CD8-positive, alpha-beta memory T cell (primary cell): ENCODE measurements at regions not wholly inside any gene's neighbourhood (a gene's known extent, or its start where the extent isn't known, plus 50 kb on each side); places are given as distances from the start of the nearest gene placed in this dataset.

Source experiments
- CTCF ChIA-PET: fragments of 350-600 bp; sonication (Branson Sonifier 250); formaldehyde crosslinking; loops from one replicate; lab custom pipeline; 2021; ENCODE audit warnings: antibody characterized with exemption; lab: Charles Lee
- POLR2A ChIA-PET: fragments of 350-600 bp; sonication (Branson Sonifier 250); formaldehyde crosslinking; loops from one replicate; lab custom pipeline; 2021; ENCODE audit warnings: antibody characterized with exemption; lab: Charles Lee
- DNase-seq, 5 donors: peaks; one replicate each; pipeline versions ENCODE4 v3.0.0 to v3.0.0-alpha.2; 2020 to 2022; ENCODE audit warnings: mixed read lengths in 1 of 5
- H3K27ac ChIP-seq: one replicate; pipeline ENCODE4 v1.7.0; 2013; ENCODE audit warnings: low read depth, mild to moderate bottlenecking, low read length, moderate library complexity
- H3K27me3 ChIP-seq: 2 replicates; pipeline ENCODE4 v1.7.0; 2013; ENCODE audit warnings: low read length, mild to moderate bottlenecking; ENCODE audit not compliant: insufficient read depth, poor library complexity, severe bottlenecking
- H3K36me3 ChIP-seq: 2 replicates; pipeline ENCODE4 v1.7.0; 2013; ENCODE audit warnings: mild to moderate bottlenecking, low read length, moderate library complexity; ENCODE audit not compliant: insufficient read depth
- H3K4me1 ChIP-seq: 2 replicates; pipeline ENCODE4 v1.7.0; 2013; ENCODE audit warnings: mild to moderate bottlenecking, low read length, moderate library complexity; ENCODE audit not compliant: insufficient read depth
- H3K4me3 ChIP-seq: 2 replicates; pipeline ENCODE4 v1.7.0; 2013; ENCODE audit warnings: mild to moderate bottlenecking, low read length
- H3K9me3 ChIP-seq: 2 replicates; pipeline ENCODE4 v1.7.0; 2013; ENCODE audit warnings: mild to moderate bottlenecking, low read length
- H3K27ac Mint-ChIP-seq, 8 donors: one replicate each; pipeline ENCODE4 v1.8.0; 2020 to 2021; ENCODE audit warnings: mixed read lengths in 8 of 8, mild to moderate bottlenecking in 6 of 8, inconsistent platforms in 3 of 8, moderate library complexity in 3 of 8
- H3K27me3 Mint-ChIP-seq, 2 donors: one replicate each; pipeline ENCODE4 v1.8.0; 2020 to 2021; ENCODE audit warnings: mixed read lengths in 2 of 2, mild to moderate bottlenecking in 1 of 2, moderate library complexity in 1 of 2
- H3K36me3 Mint-ChIP-seq, 3 donors: one replicate each; pipeline ENCODE4 v1.8.0; 2020 to 2021; ENCODE audit warnings: mixed read lengths in 3 of 3, inconsistent platforms in 1 of 3, mild to moderate bottlenecking in 1 of 3
- H3K4me1 Mint-ChIP-seq, 3 donors: one replicate each; pipeline ENCODE4 v1.8.0; 2020 to 2021; ENCODE audit warnings: mixed read lengths in 3 of 3, inconsistent platforms in 1 of 3, mild to moderate bottlenecking in 1 of 3
- H3K4me3 Mint-ChIP-seq, 7 donors: one replicate each; pipeline ENCODE4 v1.8.0; 2020 to 2021; ENCODE audit warnings: mixed read lengths in 7 of 7, mild to moderate bottlenecking in 6 of 7, moderate library complexity in 4 of 7, inconsistent platforms in 2 of 7
- H3K9me3 Mint-ChIP-seq, 5 donors: one replicate each; pipeline ENCODE4 v1.8.0; 2020 to 2022; ENCODE audit warnings: mixed read lengths in 5 of 5, mild to moderate bottlenecking in 3 of 5, moderate library complexity in 2 of 5, inconsistent platforms in 1 of 5

GRCh38 chr5:159759791-159760290 is 156.4 kb upstream of the ADRA1B start:
- no peak overlapping the region for H3K4me3 Mint-ChIP-seq
- no peaks in the 10 kb centered on the region for H3K4me1 ChIP-seq
- no peak overlapping the region for H3K27ac Mint-ChIP-seq
- H3K9me3 Mint-ChIP-seq: no peaks in the 10 kb centered on the region
- no peaks in the 10 kb centered on the region for H3K27me3 ChIP-seq
- peaks cover 0 to 4% (median 0%) of the 10 kb centered on the region in 3 donors for H3K4me1 Mint-ChIP-seq
- H3K36me3 ChIP-seq: no peaks in the 10 kb centered on the region
- peaks cover 0 to 3% (median 0%) of the 10 kb centered on the region in 3 donors for H3K36me3 Mint-ChIP-seq
- ChIA-PET POLR2A (no interaction called here), CTCF (no interaction called here)
- no peak overlapping the region for H3K27ac ChIP-seq
- H3K27me3 Mint-ChIP-seq: no peaks in the 10 kb centered on the region
- no peaks in the 10 kb centered on the region for H3K9me3 ChIP-seq
- H3K4me3 ChIP-seq: no peak overlapping the region
- no peak for DNase-seq

- Mint-ChIP-seq H3K27me3 (peaks cover 4 to 9% of the 10 kb centered on the region in 2 donors), H3K36me3 (peaks cover 0 to 3% (median 0%) of the 10 kb centered on the region in 3 donors), H3K4me1 (peaks cover 0 to 4% (median 0%) of the 10 kb centered on the region in 3 donors), H3K27ac (no peak overlapping the region), H3K4me3 (no peak overlapping the region), H3K9me3 (no peaks in the 10 kb centered on the region)
- POLR2A ChIA-PET: no interaction called here
- Histone ChIP-seq H3K27ac (no peak overlapping the region), H3K27me3 (no peaks in the 10 kb centered on the region), H3K4me3 (no peak overlapping the region), H3K9me3 (no peaks in the 10 kb centered on the region), H3K36me3 (no peaks in the 10 kb centered on the region), H3K4me1 (no peaks in the 10 kb centered on the region)
- no peak for DNase-seq
- CTCF ChIA-PET: no interaction called here
Measured at GRCh38 chr5:159762921-159763320, 153.4 kb upstream of the ADRA1B start.

GRCh38 chr5:159763562-159763961 is 152.7 kb upstream of the ADRA1B start:
- Mint-ChIP-seq H3K36me3 (peaks cover 0 to 3% (median 0%) of the 10 kb centered on the region in 3 donors), H3K9me3 (no peaks in the 10 kb centered on the region), H3K27ac (no peak overlapping the region), H3K27me3 (peaks cover 5 to 13% of the 10 kb centered on the region in 2 donors), H3K4me3 (no peak overlapping the region), H3K4me1 (peaks cover 0 to 4% (median 0%) of the 10 kb centered on the region in 3 donors)
- Histone ChIP-seq H3K27me3 (no peaks in the 10 kb centered on the region), H3K36me3 (no peaks in the 10 kb centered on the region), H3K4me1 (no peaks in the 10 kb centered on the region), H3K4me3 (no peak overlapping the region), H3K9me3 (no peaks in the 10 kb centered on the region), H3K27ac (no peak overlapping the region)
- ChIA-PET CTCF (no interaction called here), POLR2A (no interaction called here)
- DNase-seq: no peak

- no peaks in the 10 kb centered on the region for H3K4me1 ChIP-seq
- H3K4me3 ChIP-seq: no peak overlapping the region
- ChIA-PET CTCF (no interaction called here), POLR2A (no interaction called here)
- no peak overlapping the region for H3K27ac ChIP-seq
- peaks cover 0 to 4% (median 0%) of the 10 kb centered on the region in 3 donors for H3K4me1 Mint-ChIP-seq
- DNase-seq: no peak
- H3K27ac Mint-ChIP-seq: no peak overlapping the region
- peaks cover 8 to 21% of the 10 kb centered on the region in 2 donors for H3K27me3 Mint-ChIP-seq
- no peaks in the 10 kb centered on the region for H3K36me3 ChIP-seq
- H3K36me3 Mint-ChIP-seq: peaks cover 0 to 3% (median 0%) of the 10 kb centered on the region in 3 donors
- H3K9me3 Mint-ChIP-seq: no peaks in the 10 kb centered on the region
- H3K9me3 ChIP-seq: no peaks in the 10 kb centered on the region
- no peak overlapping the region for H3K4me3 Mint-ChIP-seq
- H3K27me3 ChIP-seq: no peaks in the 10 kb centered on the region
Measured at GRCh38 chr5:159764283-159765134, 151.8 kb upstream of the ADRA1B start.

- Histone ChIP-seq H3K27me3 (no peaks in the 10 kb centered on the region), H3K4me3 (no peak overlapping the region), H3K9me3 (no peaks in the 10 kb centered on the region), H3K27ac (no peak overlapping the region), H3K4me1 (no peaks in the 10 kb centered on the region), H3K36me3 (no peaks in the 10 kb centered on the region)
- peaks cover 0 to 4% (median 0%) of the 10 kb centered on the region in 3 donors for H3K4me1 Mint-ChIP-seq
- POLR2A ChIA-PET: no interaction called here
- H3K36me3 Mint-ChIP-seq: peaks cover 0 to 3% (median 0%) of the 10 kb centered on the region in 3 donors
- H3K9me3 Mint-ChIP-seq: no peaks in the 10 kb centered on the region
- peaks cover 8 to 21% of the 10 kb centered on the region in 2 donors for H3K27me3 Mint-ChIP-seq
- no peak overlapping the region for H3K4me3 Mint-ChIP-seq
- CTCF ChIA-PET: no interaction called here
- no peak for DNase-seq
- no peak overlapping the region for H3K27ac Mint-ChIP-seq
Measured at GRCh38 chr5:159765135-159765433, 151.2 kb upstream of the ADRA1B start.

- H3K4me3 Mint-ChIP-seq: no peak overlapping the region
- H3K27ac ChIP-seq: no peak overlapping the region
- H3K27ac Mint-ChIP-seq: no peak overlapping the region
- no peaks in the 10 kb centered on the region for H3K27me3 ChIP-seq
- POLR2A ChIA-PET: no interaction called here
- H3K9me3 Mint-ChIP-seq: no peaks in the 10 kb centered on the region
- no peak overlapping the region for H3K4me3 ChIP-seq
- H3K36me3 ChIP-seq: no peaks in the 10 kb centered on the region
- peaks cover 0 to 4% (median 0%) of the 10 kb centered on the region in 3 donors for H3K4me1 Mint-ChIP-seq
- CTCF ChIA-PET: no interaction called here
- no peaks in the 10 kb centered on the region for H3K4me1 ChIP-seq
- peaks cover 0 to 3% (median 0%) of the 10 kb centered on the region in 3 donors for H3K36me3 Mint-ChIP-seq
- DNase-seq: no peak
- no peaks in the 10 kb centered on the region for H3K9me3 ChIP-seq
- peaks cover 8 to 21% of the 10 kb centered on the region in 2 donors for H3K27me3 Mint-ChIP-seq
Measured at GRCh38 chr5:159765760-159766517, 150.3 kb upstream of the ADRA1B start.

GRCh38 chr5:159768243-159768642 is 148.0 kb upstream of the ADRA1B start:
- CTCF ChIA-PET: no interaction called here
- Histone ChIP-seq H3K4me3 (no peak overlapping the region), H3K27ac (no peak overlapping the region)

GRCh38 chr5:159772698-159773061 is 143.6 kb upstream of the ADRA1B start:
- Mint-ChIP-seq H3K4me3 (peak overlapping the region; percentile 25 to 79 (median 68)), H3K4me1 (peaks cover 6 to 10% (median 10%) of the 10 kb centered on the region in 3 donors), H3K9me3 (peaks cover 0 to 1% (median 0%) of the 10 kb centered on the region in 5 donors), H3K27me3 (peaks cover 7 to 34% of the 10 kb centered on the region in 2 donors), H3K27ac (peak overlapping the region in 6 of 8 donors; percentile 12 to 79 (median 40)), H3K36me3 (no peaks in the 10 kb centered on the region)
- H3K36me3 ChIP-seq: no peaks in the 10 kb centered on the region
- H3K4me3 ChIP-seq: no peak overlapping the region
- ChIA-PET POLR2A (no interaction called here), CTCF (no interaction called here)
- no peaks in the 10 kb centered on the region for H3K9me3 ChIP-seq
- no peaks in the 10 kb centered on the region for H3K4me1 ChIP-seq
- no peak for DNase-seq
- no peaks in the 10 kb centered on the region for H3K27me3 ChIP-seq
- H3K27ac ChIP-seq: no peak overlapping the region

More at GRCh38 chr5:159768243-159768642, 148.0 kb upstream of the ADRA1B start:
- Mint-ChIP-seq H3K4me3 (no peak overlapping the region), H3K27me3 (peaks cover 10 to 26% of the 10 kb centered on the region in 2 donors), H3K27ac (no peak overlapping the region), H3K4me1 (peaks cover 5 to 9% (median 6%) of the 10 kb centered on the region in 3 donors), H3K36me3 (no peaks in the 10 kb centered on the region), H3K9me3 (peaks cover 0 to 1% (median 0%) of the 10 kb centered on the region in 5 donors)
- H3K36me3 ChIP-seq: no peaks in the 10 kb centered on the region
- no peaks in the 10 kb centered on the region for H3K27me3 ChIP-seq
- H3K4me1 ChIP-seq: no peaks in the 10 kb centered on the region
- POLR2A ChIA-PET: no interaction called here
- H3K9me3 ChIP-seq: no peaks in the 10 kb centered on the region
- DNase-seq: no peak
